H1 (cell line): ENCODE measurements at regions not wholly inside any gene's neighbourhood (a gene's known extent, or its start where the extent isn't known, plus 50 kb on each side); places are given as distances from the start of the nearest gene placed in this dataset.
"Not testable (repeated sequence)": the region's sequence is repeated elsewhere in the genome, so short reads cannot be mapped to it uniquely, and the experiment has no call there.

Source experiments
- CTCF ChIA-PET: fragments of 300-600 bp; sonication (Branson Sonifier 250); formaldehyde crosslinking; loops from one replicate; lab custom pipeline; 2021; ENCODE audit not compliant: partially characterized antibody; lab: Charles Lee
- POLR2A ChIA-PET: fragments of 300-600 bp; sonication (Branson Sonifier 250); formaldehyde crosslinking; loops from one replicate; lab custom pipeline; 2021; ENCODE audit warnings: inconsistent platforms; ENCODE audit not compliant: partially characterized antibody; lab: Charles Lee
- DNase-seq, 2 experiments: peaks; one replicate each; pipeline versions ENCODE4 v3.0.0 to v3.0.0-alpha.2; 2010 to 2022; ENCODE audit warnings: low spot score in 2 of 2, low read depth in 1 of 2, mixed read lengths in 1 of 2
- FAIRE-seq: peaks from 2 replicates; lab custom pipeline; 2011; peaks lifted over from hg19 to GRCh38; lab: Jason Lieb, UNC
- H2AFZ ChIP-seq: 2 replicates; pipeline ENCODE4 v1.8.1; 2012; ENCODE audit warnings: low read length, inconsistent platforms
- H2AK5ac ChIP-seq: 2 replicates; pipeline ENCODE4 v1.6.1; 2013; ENCODE audit warnings: low read depth, low read length
- H2BK120ac ChIP-seq: replicated peaks from 2 replicates; pipeline ENCODE3; 2013; ENCODE audit warnings: low read depth, low read length, inconsistent platforms
- H2BK12ac ChIP-seq: 2 replicates; pipeline ENCODE4 v1.6.1; 2013; ENCODE audit warnings: low read depth, low read length
- H2BK15ac ChIP-seq: 2 replicates; pipeline ENCODE4 v1.6.1; 2013; ENCODE audit warnings: low read length
- H2BK20ac ChIP-seq: 2 replicates; pipeline ENCODE4 v1.6.1; 2013; ENCODE audit warnings: low read length
- H2BK5ac ChIP-seq: 2 replicates; pipeline ENCODE4 v1.6.1; 2013; ENCODE audit warnings: low read depth, low read length
- H3K14ac ChIP-seq: 2 replicates; pipeline ENCODE4 v1.6.1; 2013; ENCODE audit warnings: inconsistent platforms; ENCODE audit not compliant: insufficient read length
- H3K18ac ChIP-seq: 2 replicates; pipeline ENCODE4 v1.6.1; 2013; ENCODE audit warnings: low read length; ENCODE audit errors: extremely low read depth
- H3K23ac ChIP-seq: 2 replicates; pipeline ENCODE4 v1.6.1; 2013; ENCODE audit warnings: inconsistent platforms; ENCODE audit not compliant: insufficient read length
- H3K23me2 ChIP-seq: 2 replicates; pipeline ENCODE4 v1.6.1; 2013; ENCODE audit warnings: low read depth, low read length
- H3K27ac ChIP-seq: 2 replicates; pipeline ENCODE4 v1.6.1; 2011; ENCODE audit warnings: low read depth, low read length, inconsistent platforms
- H3K27me3 ChIP-seq, 4 experiments: replicated peaks in 1 of 4; 1 replicate in 1 of 4; 2 replicates in 3 of 4; pipeline versions ENCODE4 v1.6.1 to v1.8.1; 2011 to 2013; ENCODE audit warnings: low read length in 3 of 4, mild to moderate bottlenecking in 3 of 4, inconsistent platforms in 2 of 4, mixed read lengths in 2 of 4, moderate library complexity in 1 of 4; ENCODE audit not compliant: control insufficient read depth in 3 of 4, insufficient read depth in 3 of 4; ENCODE audit errors: extremely low read depth in 1 of 4
- H3K36me3 ChIP-seq, 4 experiments: 2 replicates each; pipeline versions ENCODE4 v1.6.1 to v1.8.1; 2011 to 2013; ENCODE audit warnings: mild to moderate bottlenecking in 4 of 4, low read length in 3 of 4, moderate library complexity in 2 of 4, control low read depth in 1 of 4, inconsistent platforms in 1 of 4; ENCODE audit not compliant: insufficient read depth in 4 of 4, control insufficient read depth in 2 of 4
- H3K4ac ChIP-seq: replicated peaks from 2 replicates; pipeline ENCODE3; 2013; ENCODE audit warnings: low read length, low read depth, mixed read lengths, inconsistent platforms; ENCODE audit not compliant: insufficient read length
- H3K4me1 ChIP-seq, 4 experiments: replicated peaks in 1 of 4; 1 replicate in 1 of 4; 2 replicates in 3 of 4; pipeline versions ENCODE4 v1.6.1 to v1.8.1; 2011 to 2013; ENCODE audit warnings: low read length in 3 of 4, inconsistent platforms in 2 of 4, mixed read lengths in 1 of 4; ENCODE audit not compliant: insufficient read depth in 4 of 4, control insufficient read depth in 3 of 4
- H3K4me2 ChIP-seq, 2 experiments: 2 replicates each; pipeline versions ENCODE4 v1.6.1 to v1.8.1; 2011 to 2013; ENCODE audit warnings: low read depth in 2 of 2, low read length in 2 of 2, control low read depth in 1 of 2, inconsistent platforms in 1 of 2, mild to moderate bottlenecking in 1 of 2; ENCODE audit not compliant: insufficient read depth in 1 of 2
- H3K4me3 ChIP-seq, 4 experiments: fragments of 200-600, 300-600 bp in 1 of 4; sonication (generic), shearing (Covaris generic), sonication (Bioruptor Twin) in 1 of 4; 2 replicates each; pipeline versions ENCODE4 v1.5.1 to v1.8.1; 2011 to 2016; ENCODE audit warnings: low read length in 4 of 4, low read depth in 3 of 4, control low read depth in 2 of 4, inconsistent platforms in 2 of 4, mild to moderate bottlenecking in 2 of 4, mixed read lengths in 1 of 4, moderate library complexity in 1 of 4; ENCODE audit not compliant: insufficient read depth in 2 of 4; ENCODE audit errors: extremely low read depth in 1 of 4
- H3K56ac ChIP-seq: replicated peaks from 2 replicates; pipeline ENCODE3; 2013; ENCODE audit warnings: low read depth, mild to moderate bottlenecking, mixed read lengths, low read length, inconsistent platforms; ENCODE audit not compliant: insufficient read length
- H3K79me1 ChIP-seq: 2 replicates; pipeline ENCODE4 v1.6.1; 2013; ENCODE audit warnings: low read depth, low read length, control low read depth
- H3K79me2 ChIP-seq, 2 experiments: 2 replicates each; pipeline versions ENCODE4 v1.6.1 to v1.8.1; 2012 to 2013; ENCODE audit warnings: low read length in 2 of 2, mild to moderate bottlenecking in 2 of 2, inconsistent platforms in 1 of 2; ENCODE audit not compliant: insufficient read depth in 2 of 2, control insufficient read depth in 1 of 2
- H3K9ac ChIP-seq, 4 experiments: replicated peaks in 1 of 4; 1 replicate in 1 of 4; 2 replicates in 3 of 4; pipeline versions ENCODE4 v1.6.1 to v1.8.1; 2011 to 2013; ENCODE audit warnings: low read depth in 3 of 4, low read length in 3 of 4, control low read depth in 2 of 4, mild to moderate bottlenecking in 2 of 4, moderate library complexity in 2 of 4, inconsistent platforms in 1 of 4; ENCODE audit errors: extremely low read depth in 1 of 4
- H3K9me3 ChIP-seq, 2 experiments: 2 replicates each; pipeline versions ENCODE4 v1.6.1 to v1.8.1; 2012 to 2013; ENCODE audit warnings: mild to moderate bottlenecking in 2 of 2, moderate library complexity in 2 of 2, control low read depth in 1 of 2, inconsistent platforms in 1 of 2, low read depth in 1 of 2, low read length in 1 of 2, mixed read lengths in 1 of 2; ENCODE audit not compliant: insufficient read depth in 2 of 2
- H4K20me1 ChIP-seq, 2 experiments: replicated peaks in 1 of 2; 2 replicates each; pipeline versions ENCODE3 to v1.8.1; 2011 to 2013; ENCODE audit warnings: inconsistent platforms in 2 of 2, low read length in 2 of 2, mild to moderate bottlenecking in 1 of 2; ENCODE audit not compliant: insufficient read depth in 2 of 2, control insufficient read depth in 1 of 2
- H4K5ac ChIP-seq: 2 replicates; pipeline ENCODE4 v1.6.1; 2013; ENCODE audit warnings: low read length, low read depth, mixed read lengths, inconsistent platforms; ENCODE audit not compliant: insufficient read length
- H4K8ac ChIP-seq: 2 replicates; pipeline ENCODE4 v1.8.0; 2013; ENCODE audit warnings: mild to moderate bottlenecking, moderate library complexity, low read length, inconsistent platforms; ENCODE audit not compliant: insufficient read depth; ENCODE audit errors: extremely low read depth
- H4K91ac ChIP-seq: replicated peaks from 2 replicates; pipeline ENCODE3; 2013; ENCODE audit warnings: low read length, mixed read lengths, inconsistent platforms; ENCODE audit not compliant: insufficient read length
- WGBS, 2 experiments: shearing (Covaris generic) in 1 of 2; methylation state at CpG; one replicate each; pipeline versions ENCODE4 v1.1.6 to v1.1.7; 2013 to 2015; ENCODE audit warnings: low lambda C conversion rate in 2 of 2, mixed read lengths in 2 of 2, inconsistent platforms in 1 of 2, low coverage in 1 of 2, missing lambda C conversion rate in 1 of 2; ENCODE audit not compliant: insufficient replicate concordance in 2 of 2, insufficient coverage in 1 of 2, insufficient read length in 1 of 2; ENCODE audit errors: extremely low coverage in 1 of 2, missing lambda C conversion rate in 1 of 2; 5-methylcytosine and 5-hydroxymethylcytosine counted together

- WGBS, 2 experiments, result no CpG with 5 or more reads among the region's 3 CpGs
- CTCF ChIA-PET, POLR2A ChIA-PET: not testable (repeated sequence)
Measured at GRCh38 chr1:146283527-146283880, 54.7 kb upstream of the NOTCH2NLA start.

GRCh38 chr1:146282807-146283526, 54.1 kb upstream of the NOTCH2NLA start:
- H3K4me1 ChIP-seq, H2AK5ac ChIP-seq, H3K23me2 ChIP-seq, H4K91ac ChIP-seq, H3K4ac ChIP-seq, H3K9me3 ChIP-seq, H3K56ac ChIP-seq, H2AFZ ChIP-seq, H2BK12ac ChIP-seq, FAIRE-seq, POLR2A ChIA-PET, H3K14ac ChIP-seq, H4K20me1 ChIP-seq, H3K79me2 ChIP-seq, H4K5ac ChIP-seq, H2BK15ac ChIP-seq, H3K27me3 ChIP-seq, H2BK120ac ChIP-seq, H3K9ac ChIP-seq, H3K4me3 ChIP-seq, H3K79me1 ChIP-seq, H3K18ac ChIP-seq, H4K8ac ChIP-seq, H3K27ac ChIP-seq, H3K36me3 ChIP-seq, H3K4me2 ChIP-seq, CTCF ChIA-PET, H2BK5ac ChIP-seq, DNase-seq, H3K23ac ChIP-seq, H2BK20ac ChIP-seq: not testable (repeated sequence)
- WGBS, 2 experiments, result no CpG with 5 or more reads among the region's 5 CpGs

More at GRCh38 chr1:146283527-146283880, 54.7 kb upstream of the NOTCH2NLA start:
- H2BK120ac ChIP-seq, H2BK5ac ChIP-seq, H2AFZ ChIP-seq, H3K23ac ChIP-seq, H4K8ac ChIP-seq, H2BK15ac ChIP-seq, H2BK20ac ChIP-seq, H3K18ac ChIP-seq, H4K5ac ChIP-seq, H3K27me3 ChIP-seq, H3K9ac ChIP-seq, H3K27ac ChIP-seq, H3K23me2 ChIP-seq, H3K56ac ChIP-seq, H3K4ac ChIP-seq, FAIRE-seq, H2BK12ac ChIP-seq, H3K9me3 ChIP-seq, DNase-seq, H3K36me3 ChIP-seq, H4K20me1 ChIP-seq, H3K4me1 ChIP-seq, H2AK5ac ChIP-seq, H3K14ac ChIP-seq, H3K4me3 ChIP-seq, H3K4me2 ChIP-seq, H4K91ac ChIP-seq, H3K79me1 ChIP-seq, H3K79me2 ChIP-seq: not testable (repeated sequence)
